ENCODE measurements at regions not wholly inside any gene's neighbourhood (a gene's known extent, or its start where the extent isn't known, plus 50 kb on each side); places are given as distances from the start of the nearest gene placed in this dataset.

DNA sequence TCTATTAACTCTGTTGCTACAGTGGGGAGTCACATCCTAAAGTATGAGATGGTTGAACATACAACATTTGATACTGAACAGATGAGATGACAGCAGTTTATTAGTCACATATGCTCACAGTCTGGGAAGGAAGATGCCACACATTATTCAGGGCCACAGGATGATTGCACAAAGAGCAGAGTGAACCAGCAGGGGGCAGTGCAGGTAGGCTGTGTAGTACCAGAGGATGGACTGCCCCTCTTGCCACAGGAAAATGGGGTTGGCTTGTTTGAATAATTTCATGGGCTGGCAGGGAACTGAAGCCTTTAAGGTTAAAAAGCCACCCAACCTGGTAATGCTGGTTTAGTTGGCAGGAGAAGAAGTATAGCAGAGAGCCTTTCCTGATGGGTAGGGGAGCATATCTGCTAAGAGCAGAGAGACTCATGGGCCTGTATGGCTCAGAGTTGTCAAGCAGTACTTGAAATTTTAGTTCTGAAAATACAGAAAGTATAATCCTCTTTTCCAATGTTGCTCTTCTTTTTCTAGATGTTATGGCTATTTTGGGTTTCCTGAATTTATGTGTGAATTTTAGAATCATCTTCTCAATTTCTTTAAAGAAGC lies 180.4 kb upstream of the B3GAT1 start:
- TF ChIP-seq POLR2A (IDR thresholded peaks at IDR 0.05): no peak
- TF ChIP-seq, protein P1, sequence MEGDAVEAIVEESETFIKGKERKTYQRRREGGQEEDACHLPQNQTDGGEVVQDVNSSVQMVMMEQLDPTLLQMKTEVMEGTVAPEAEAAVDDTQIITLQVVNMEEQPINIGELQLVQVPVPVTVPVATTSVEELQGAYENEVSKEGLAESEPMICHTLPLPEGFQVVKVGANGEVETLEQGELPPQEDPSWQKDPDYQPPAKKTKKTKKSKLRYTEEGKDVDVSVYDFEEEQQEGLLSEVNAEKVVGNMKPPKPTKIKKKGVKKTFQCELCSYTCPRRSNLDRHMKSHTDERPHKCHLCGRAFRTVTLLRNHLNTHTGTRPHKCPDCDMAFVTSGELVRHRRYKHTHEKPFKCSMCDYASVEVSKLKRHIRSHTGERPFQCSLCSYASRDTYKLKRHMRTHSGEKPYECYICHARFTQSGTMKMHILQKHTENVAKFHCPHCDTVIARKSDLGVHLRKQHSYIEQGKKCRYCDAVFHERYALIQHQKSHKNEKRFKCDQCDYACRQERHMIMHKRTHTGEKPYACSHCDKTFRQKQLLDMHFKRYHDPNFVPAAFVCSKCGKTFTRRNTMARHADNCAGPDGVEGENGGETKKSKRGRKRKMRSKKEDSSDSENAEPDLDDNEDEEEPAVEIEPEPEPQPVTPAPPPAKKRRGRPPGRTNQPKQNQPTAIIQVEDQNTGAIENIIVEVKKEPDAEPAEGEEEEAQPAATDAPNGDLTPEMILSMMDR (IDR thresholded peaks at IDR 0.05 in 4 of 5, conservative IDR thresholded peaks at IDR 0.05 in 1 of 5): no peak
